Keratinocyte (primary cell): ENCODE measurements at regions not wholly inside any gene's neighbourhood (a gene's known extent, or its start where the extent isn't known, plus 50 kb on each side); places are given as distances from the start of the nearest gene placed in this dataset.

Experiments used
- DNase-seq: peaks from one replicate; pipeline ENCODE4 v3.0.0-alpha.2; 2011; ENCODE audit warnings: low read depth, missing footprints, low spot score
- FAIRE-seq: peaks from 2 replicates; lab custom pipeline; 2011; peaks lifted over from hg19 to GRCh38; lab: Jason Lieb, UNC
- H2AFZ ChIP-seq: 2 replicates; pipeline ENCODE4 v1.6.0; 2012; ENCODE audit warnings: low read length, control low read depth, inconsistent platforms; ENCODE audit not compliant: control insufficient read depth
- H3K27ac ChIP-seq: 2 replicates; pipeline ENCODE4 v1.5.1; 2011; ENCODE audit warnings: low read length; ENCODE audit not compliant: control insufficient read depth, insufficient read depth
- H3K27me3 ChIP-seq: 3 replicates; pipeline ENCODE4 v1.6.0; 2011; ENCODE audit warnings: low read length; ENCODE audit not compliant: control insufficient read depth, insufficient read depth; ENCODE audit errors: extremely low read depth
- H3K36me3 ChIP-seq, 2 experiments: 2 replicates in 1 of 2; 3 replicates in 1 of 2; pipeline ENCODE4 v1.5.1; 2011; ENCODE audit warnings: low read length in 2 of 2, mild to moderate bottlenecking in 1 of 2; ENCODE audit not compliant: control insufficient read depth in 2 of 2, insufficient read depth in 2 of 2; ENCODE audit errors: extremely low read depth in 1 of 2
- H3K4me1 ChIP-seq: 3 replicates; pipeline ENCODE4 v1.5.1; 2011; ENCODE audit warnings: low read length; ENCODE audit not compliant: control insufficient read depth, insufficient read depth; ENCODE audit errors: extremely low read depth
- H3K4me2 ChIP-seq: 3 replicates; pipeline ENCODE4 v1.6.0; 2011; ENCODE audit warnings: low read depth, low read length; ENCODE audit not compliant: control insufficient read depth, insufficient read depth; ENCODE audit errors: extremely low read depth
- H3K4me3 ChIP-seq, 3 experiments: fragments of 200-600 bp in 1 of 3; sonication (generic) in 1 of 3; 2 replicates in 2 of 3; 3 replicates in 1 of 3; pipeline ENCODE4 v1.5.1; 2011 to 2016; ENCODE audit warnings: low read length in 3 of 3, mild to moderate bottlenecking in 3 of 3, control low read depth in 2 of 3, inconsistent platforms in 1 of 3, low read depth in 1 of 3, mixed read lengths in 1 of 3, mixed run types in 1 of 3, moderate library complexity in 1 of 3; ENCODE audit not compliant: control insufficient read depth in 2 of 3, insufficient read depth in 2 of 3; ENCODE audit errors: extremely low read depth in 1 of 3
- H3K79me2 ChIP-seq: 2 replicates; pipeline ENCODE4 v1.6.0; 2012; ENCODE audit warnings: low read length; ENCODE audit not compliant: control insufficient read depth, insufficient read depth
- H3K9ac ChIP-seq: 3 replicates; pipeline ENCODE4 v1.6.0; 2011; ENCODE audit warnings: low read length; ENCODE audit not compliant: control insufficient read depth, insufficient read depth; ENCODE audit errors: extremely low read depth
- H3K9me1 ChIP-seq: 3 replicates; pipeline ENCODE4 v1.6.0; 2011; ENCODE audit warnings: low read length; ENCODE audit not compliant: control insufficient read depth, insufficient read depth; ENCODE audit errors: extremely low read depth
- H3K9me3 ChIP-seq: 2 replicates; pipeline ENCODE4 v1.5.1; 2012; ENCODE audit warnings: low read depth, low read length; ENCODE audit not compliant: control insufficient read depth
- H4K20me1 ChIP-seq: 3 replicates; pipeline ENCODE4 v1.6.0; 2011; ENCODE audit warnings: low read length; ENCODE audit not compliant: control insufficient read depth, insufficient read depth; ENCODE audit errors: extremely low read depth
- EZH2 ChIP-seq: IDR thresholded peaks from one replicate; pipeline ENCODE4 v1.6.1; 2012; ENCODE audit warnings: inconsistent platforms, mild to moderate bottlenecking, low read length, moderate library complexity
- dilution Hi-C: fragments of 300-500 bp; cut with MboI; formaldehyde crosslinking; loops from one replicate; pipeline ENCODE4 v1.7.0; 2020; ENCODE audit warnings: low sequenced_read_pairs; ENCODE audit not compliant: extremely low pct_ligation_motif_present
- TF ChIP-seq, protein P1 (sequence below), 3 experiments: IDR thresholded peaks in 1 of 3; conservative IDR thresholded peaks in 1 of 3; optimal IDR thresholded peaks in 1 of 3; 2 replicates in 2 of 3; 3 replicates in 1 of 3; pipeline versions ENCODE3 to v1.5.1; 2011; ENCODE audit warnings: low read length in 3 of 3, mild to moderate bottlenecking in 3 of 3, moderate library complexity in 2 of 3, control low read depth in 1 of 3, inconsistent platforms in 1 of 3; ENCODE audit not compliant: insufficient read depth in 2 of 3; ENCODE audit errors: extremely low read depth in 1 of 3

DNA sequence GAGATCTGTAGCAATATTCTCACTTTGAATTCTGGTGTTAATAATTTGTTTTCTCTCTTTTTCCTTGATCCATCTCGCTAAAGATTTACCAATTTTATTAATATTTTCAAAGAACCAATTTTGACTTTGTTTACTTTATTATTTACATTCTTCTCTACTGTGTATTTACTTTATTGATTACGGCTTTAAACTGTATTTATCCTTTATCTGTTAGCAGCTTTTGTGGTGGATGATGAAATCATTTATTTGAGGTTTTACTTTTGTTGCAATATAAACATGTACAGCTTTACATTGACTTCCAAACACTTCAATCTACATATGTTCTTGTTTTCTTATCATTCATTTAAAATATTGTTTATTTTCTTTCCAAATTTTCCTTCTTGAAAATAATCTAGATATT lies 719.9 kb downstream of the ADCYAP1 start:
- Histone ChIP-seq H3K4me1 (no peaks in the 10 kb centered on the region), H3K9me1 (no peaks in the 10 kb centered on the region), H4K20me1 (no peaks in the 10 kb centered on the region), H3K9me3 (no peaks in the 10 kb centered on the region), H3K4me3 (no peak overlapping the region), H2AFZ (no peak overlapping the region), H3K27me3 (no peaks in the 10 kb centered on the region), H3K4me2 (no peak overlapping the region), H3K27ac (no peak overlapping the region), H3K36me3 (no peaks in the 10 kb centered on the region), H3K79me2 (no peaks in the 10 kb centered on the region), H3K9ac (no peak overlapping the region)
- no peak for FAIRE-seq
- dilution Hi-C loops: no loop called here
- no peak for DNase-seq
- TF ChIP-seq EZH2: no peak

DNA sequence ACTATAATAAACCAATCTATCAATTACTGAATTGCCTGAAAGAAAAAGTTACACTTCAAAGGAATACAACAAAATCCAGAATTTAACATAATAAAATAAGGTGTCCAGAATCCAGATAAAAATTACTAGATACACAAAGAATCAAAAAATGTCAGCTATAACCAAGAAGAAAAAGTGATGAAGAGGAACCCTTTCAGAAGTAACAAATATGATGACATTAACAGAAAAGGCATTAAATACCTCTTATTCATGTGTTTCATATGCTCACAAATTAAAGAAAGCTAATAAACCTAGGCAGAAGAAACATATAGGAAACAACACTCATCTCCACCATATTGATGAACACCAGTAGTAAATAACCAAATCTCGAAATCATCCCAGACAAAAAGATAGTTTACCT lies 722.8 kb downstream of the ADCYAP1 start:
- Histone ChIP-seq H3K4me1 (no peaks in the 10 kb centered on the region), H3K79me2 (no peaks in the 10 kb centered on the region), H3K4me2 (no peak overlapping the region), H3K4me3 (no peak overlapping the region), H4K20me1 (no peaks in the 10 kb centered on the region), H2AFZ (no peak overlapping the region), H3K27me3 (no peaks in the 10 kb centered on the region), H3K9ac (no peak overlapping the region), H3K9me3 (no peaks in the 10 kb centered on the region), H3K9me1 (no peaks in the 10 kb centered on the region), H3K36me3 (no peaks in the 10 kb centered on the region), H3K27ac (no peak overlapping the region)
- TF ChIP-seq, protein P1, sequence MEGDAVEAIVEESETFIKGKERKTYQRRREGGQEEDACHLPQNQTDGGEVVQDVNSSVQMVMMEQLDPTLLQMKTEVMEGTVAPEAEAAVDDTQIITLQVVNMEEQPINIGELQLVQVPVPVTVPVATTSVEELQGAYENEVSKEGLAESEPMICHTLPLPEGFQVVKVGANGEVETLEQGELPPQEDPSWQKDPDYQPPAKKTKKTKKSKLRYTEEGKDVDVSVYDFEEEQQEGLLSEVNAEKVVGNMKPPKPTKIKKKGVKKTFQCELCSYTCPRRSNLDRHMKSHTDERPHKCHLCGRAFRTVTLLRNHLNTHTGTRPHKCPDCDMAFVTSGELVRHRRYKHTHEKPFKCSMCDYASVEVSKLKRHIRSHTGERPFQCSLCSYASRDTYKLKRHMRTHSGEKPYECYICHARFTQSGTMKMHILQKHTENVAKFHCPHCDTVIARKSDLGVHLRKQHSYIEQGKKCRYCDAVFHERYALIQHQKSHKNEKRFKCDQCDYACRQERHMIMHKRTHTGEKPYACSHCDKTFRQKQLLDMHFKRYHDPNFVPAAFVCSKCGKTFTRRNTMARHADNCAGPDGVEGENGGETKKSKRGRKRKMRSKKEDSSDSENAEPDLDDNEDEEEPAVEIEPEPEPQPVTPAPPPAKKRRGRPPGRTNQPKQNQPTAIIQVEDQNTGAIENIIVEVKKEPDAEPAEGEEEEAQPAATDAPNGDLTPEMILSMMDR (optimal IDR thresholded peaks at IDR 0.05 in 1 of 3, IDR thresholded peaks at IDR 0.05 in 1 of 3, conservative IDR thresholded peaks at IDR 0.05 in 1 of 3; ENCODE audit: extremely low read depth in 1 of 3, insufficient read depth in 2 of 3, low read length in 3 of 3): no peak
- no peak for TF ChIP-seq EZH2
- dilution Hi-C loops: no loop called here
- FAIRE-seq (no peak), DNase-seq (no peak)

DNA sequence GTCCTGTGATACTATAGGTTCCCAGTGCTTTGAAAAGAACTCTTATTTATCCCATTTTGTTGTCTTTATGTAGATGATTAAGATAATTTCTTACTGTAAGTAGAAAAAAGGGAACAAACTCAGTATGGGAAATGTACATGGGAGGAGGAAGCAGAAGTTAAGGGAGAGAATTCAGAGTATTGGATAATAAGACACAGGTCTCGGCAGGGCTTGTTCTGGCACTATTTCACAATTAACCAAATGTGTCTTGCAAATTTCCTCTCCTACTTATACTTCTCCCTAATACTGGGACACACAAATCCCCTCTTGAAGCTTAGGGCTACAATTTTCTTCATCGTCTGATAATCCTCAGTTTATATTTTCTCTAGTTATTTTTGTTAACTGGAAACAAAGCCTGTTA lies 744.0 kb downstream of the ADCYAP1 start:
- Histone ChIP-seq H3K27ac (no peak overlapping the region), H3K27me3 (no peaks in the 10 kb centered on the region), H3K79me2 (no peaks in the 10 kb centered on the region), H3K9me3 (no peaks in the 10 kb centered on the region), H2AFZ (no peak overlapping the region), H3K36me3 (no peaks in the 10 kb centered on the region), H4K20me1 (no peaks in the 10 kb centered on the region), H3K9ac (no peak overlapping the region), H3K4me3 (no peak overlapping the region), H3K4me1 (no peaks in the 10 kb centered on the region), H3K9me1 (no peaks in the 10 kb centered on the region), H3K4me2 (no peak overlapping the region)
- dilution Hi-C loops: no loop called here
- no peak for DNase-seq
- TF ChIP-seq, protein P1 (optimal IDR thresholded peaks at IDR 0.05 in 1 of 3, IDR thresholded peaks at IDR 0.05 in 1 of 3, conservative IDR thresholded peaks at IDR 0.05 in 1 of 3; ENCODE audit: extremely low read depth in 1 of 3, insufficient read depth in 2 of 3, low read length in 3 of 3): no peak
- TF ChIP-seq EZH2: no peak
- FAIRE-seq: no peak
